Glutamatergic neuron (in vitro differentiated cells): ENCODE measurements at regions not wholly inside any gene's neighbourhood (a gene's known extent, or its start where the extent isn't known, plus 50 kb on each side); places are given as distances from the start of the nearest gene placed in this dataset.
A peak's percentile ranks its signal among the peaks of the same experiment; 100 is the strongest.

Experiments
- DNase-seq: peaks from one replicate; pipeline ENCODE4 v3.0.0; 2022
- H3K27ac Mint-ChIP-seq: one replicate; pipeline ENCODE4 v1.8.0; 2020; ENCODE audit warnings: mild to moderate bottlenecking, mixed read lengths, inconsistent platforms; ENCODE audit not compliant: unreplicated experiment
- H3K27me3 Mint-ChIP-seq: one replicate; pipeline ENCODE4 v1.8.0; 2020; ENCODE audit warnings: mild to moderate bottlenecking, moderate library complexity, mixed read lengths, inconsistent platforms; ENCODE audit not compliant: unreplicated experiment
- H3K36me3 Mint-ChIP-seq: one replicate; pipeline ENCODE4 v1.8.0; 2020; ENCODE audit warnings: mild to moderate bottlenecking, mixed read lengths, inconsistent platforms; ENCODE audit not compliant: unreplicated experiment
- H3K4me1 Mint-ChIP-seq: one replicate; pipeline ENCODE4 v1.8.0; 2020; ENCODE audit warnings: mild to moderate bottlenecking, low read depth, mixed read lengths, inconsistent platforms; ENCODE audit not compliant: unreplicated experiment
- H3K4me3 Mint-ChIP-seq: one replicate; pipeline ENCODE4 v1.8.0; 2020; ENCODE audit warnings: mild to moderate bottlenecking, mixed read lengths, inconsistent platforms; ENCODE audit not compliant: unreplicated experiment
- H3K9me3 Mint-ChIP-seq: one replicate; pipeline ENCODE4 v1.8.0; 2020; ENCODE audit warnings: mild to moderate bottlenecking, moderate library complexity, mixed read lengths, inconsistent platforms; ENCODE audit not compliant: unreplicated experiment
- CTCF ChIP-seq: fragments of 200-600 bp; sonication (generic); IDR thresholded peaks from one replicate; pipeline ENCODE4 v1.5.0; 2021; ENCODE audit not compliant: partially characterized antibody, unreplicated experiment

- H3K9me3 Mint-ChIP-seq, result peaks cover 2% of the 10 kb centered on the region
- DNase-seq, result no peak
- no peak for TF ChIP-seq CTCF
- H3K27me3 Mint-ChIP-seq, result no peaks in the 10 kb centered on the region
- no peaks in the 10 kb centered on the region for H3K36me3 Mint-ChIP-seq
- H3K4me3 Mint-ChIP-seq, result no peak overlapping the region
- H3K27ac Mint-ChIP-seq, result no peak overlapping the region
- peaks cover 15% of the 10 kb centered on the region for H3K4me1 Mint-ChIP-seq
Observed at GRCh38 chr19:31075146-31075655, 274.0 kb downstream of the TSHZ3 start.

GRCh38 chr19:31074199-31075125 lies 274.8 kb downstream of the TSHZ3 start:
- Mint-ChIP-seq H3K27ac (no peak overlapping the region), H3K4me1 (peaks cover 19% of the 10 kb centered on the region), H3K4me3 (no peak overlapping the region), H3K9me3 (peaks cover 2% of the 10 kb centered on the region), H3K27me3 (no peaks in the 10 kb centered on the region), H3K36me3 (no peaks in the 10 kb centered on the region)
- no peak for TF ChIP-seq CTCF
- DNase-seq, result no peak

GRCh38 chr19:31073485-31074198 lies 275.6 kb downstream of the TSHZ3 start:
- Mint-ChIP-seq H3K4me3 (no peak overlapping the region), H3K36me3 (no peaks in the 10 kb centered on the region), H3K27me3 (no peaks in the 10 kb centered on the region), H3K9me3 (peaks cover 2% of the 10 kb centered on the region), H3K4me1 (peaks cover 19% of the 10 kb centered on the region), H3K27ac (no peak overlapping the region)
- no peak for TF ChIP-seq CTCF
- peak; percentile 72 for DNase-seq

- Mint-ChIP-seq H3K9me3 (peaks cover 2% of the 10 kb centered on the region), H3K27ac (no peak overlapping the region), H3K36me3 (no peaks in the 10 kb centered on the region), H3K27me3 (peaks cover 1% of the 10 kb centered on the region), H3K4me3 (no peak overlapping the region), H3K4me1 (peaks cover 19% of the 10 kb centered on the region)
- TF ChIP-seq CTCF, result no peak
- no peak for DNase-seq
Observed at GRCh38 chr19:31072451-31072850, 276.8 kb downstream of the TSHZ3 start.
